Lower leg skin (tissue), 3 donors: ENCODE measurements at regions not wholly inside any gene's neighbourhood (a gene's known extent, or its start where the extent isn't known, plus 50 kb on each side); places are given as distances from the start of the nearest gene placed in this dataset.
"Not testable (repeated sequence)": the region's sequence is repeated elsewhere in the genome, so short reads cannot be mapped to it uniquely, and the experiment has no call there.

Source experiments
- POLR2A ChIP-seq, 2 donors: fragments of 450-650 bp; IDR thresholded peaks; one replicate each; pipeline ENCODE4 v1.6.1; 2016 to 2017; ENCODE audit warnings: antibody characterized with exemption in 2 of 2, mild to moderate bottlenecking in 1 of 2, moderate library complexity in 1 of 2
- TF ChIP-seq, protein P1 (sequence below), 3 donors: fragments of 450-650 bp; IDR thresholded peaks; one replicate each; pipeline ENCODE4 v1.5.1; 2016; ENCODE audit warnings: antibody characterized with exemption in 3 of 3, mild to moderate bottlenecking in 3 of 3, moderate library complexity in 2 of 3

DNA sequence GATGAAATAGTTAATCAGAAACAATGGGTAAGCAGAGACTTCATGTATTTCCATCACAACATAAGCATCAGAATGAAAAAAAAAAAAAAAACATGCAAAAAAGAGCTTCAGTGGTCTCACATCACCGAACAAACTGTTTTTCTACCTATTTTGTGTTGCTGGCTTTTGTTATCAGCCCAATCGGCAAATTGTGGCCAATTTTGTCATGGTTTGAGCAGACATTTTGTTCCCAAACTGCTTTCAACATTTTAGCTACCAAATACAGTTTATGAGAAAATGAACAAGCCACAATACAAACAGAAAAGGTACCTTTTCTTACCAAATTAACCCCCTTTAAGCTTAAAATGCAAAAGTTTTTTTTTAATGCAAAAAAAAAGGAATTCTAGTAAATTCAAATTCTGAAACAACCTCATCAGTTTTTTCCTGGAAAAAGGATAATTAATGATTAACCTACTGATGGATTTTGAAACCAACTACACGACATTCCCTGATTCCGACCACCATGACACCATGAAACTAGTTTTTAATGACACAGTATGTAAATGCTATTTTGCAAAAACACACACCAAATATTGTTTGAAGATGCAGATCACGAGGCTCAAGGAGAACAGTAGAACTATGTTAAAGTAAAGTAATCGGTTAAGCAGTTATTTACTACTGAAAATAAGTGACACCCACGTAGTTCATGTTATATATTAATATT is 316.7 kb downstream of the BCL2L11 start:
- TF ChIP-seq, protein P1, sequence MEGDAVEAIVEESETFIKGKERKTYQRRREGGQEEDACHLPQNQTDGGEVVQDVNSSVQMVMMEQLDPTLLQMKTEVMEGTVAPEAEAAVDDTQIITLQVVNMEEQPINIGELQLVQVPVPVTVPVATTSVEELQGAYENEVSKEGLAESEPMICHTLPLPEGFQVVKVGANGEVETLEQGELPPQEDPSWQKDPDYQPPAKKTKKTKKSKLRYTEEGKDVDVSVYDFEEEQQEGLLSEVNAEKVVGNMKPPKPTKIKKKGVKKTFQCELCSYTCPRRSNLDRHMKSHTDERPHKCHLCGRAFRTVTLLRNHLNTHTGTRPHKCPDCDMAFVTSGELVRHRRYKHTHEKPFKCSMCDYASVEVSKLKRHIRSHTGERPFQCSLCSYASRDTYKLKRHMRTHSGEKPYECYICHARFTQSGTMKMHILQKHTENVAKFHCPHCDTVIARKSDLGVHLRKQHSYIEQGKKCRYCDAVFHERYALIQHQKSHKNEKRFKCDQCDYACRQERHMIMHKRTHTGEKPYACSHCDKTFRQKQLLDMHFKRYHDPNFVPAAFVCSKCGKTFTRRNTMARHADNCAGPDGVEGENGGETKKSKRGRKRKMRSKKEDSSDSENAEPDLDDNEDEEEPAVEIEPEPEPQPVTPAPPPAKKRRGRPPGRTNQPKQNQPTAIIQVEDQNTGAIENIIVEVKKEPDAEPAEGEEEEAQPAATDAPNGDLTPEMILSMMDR (IDR thresholded peaks at IDR 0.05), result not testable (repeated sequence)
- not testable (repeated sequence) for TF ChIP-seq POLR2A (IDR thresholded peaks at IDR 0.05)
